Subcutaneous abdominal adipose tissue (tissue), 5 donors: ENCODE measurements at regions not wholly inside any gene's neighbourhood (a gene's known extent, or its start where the extent isn't known, plus 50 kb on each side); places are given as distances from the start of the nearest gene placed in this dataset.
A peak's percentile ranks its signal among the peaks of the same experiment; 100 is the strongest.

Experiments used
- H3K27ac ChIP-seq: one replicate; pipeline ENCODE4 v1.7.0; 2013; ENCODE audit warnings: low read depth, mild to moderate bottlenecking, inconsistent platforms, low read length, moderate library complexity
- H3K27me3 ChIP-seq, 5 donors: one replicate each; pipeline ENCODE4 v1.7.0; 2013; ENCODE audit warnings: low read length in 5 of 5, inconsistent platforms in 1 of 5; ENCODE audit not compliant: control insufficient read depth in 5 of 5, insufficient read depth in 4 of 5
- H3K36me3 ChIP-seq, 5 donors: one replicate each; pipeline ENCODE4 v1.7.0; 2013; ENCODE audit warnings: low read length in 5 of 5; ENCODE audit not compliant: control insufficient read depth in 5 of 5, insufficient read depth in 5 of 5
- H3K4me1 ChIP-seq, 5 donors: one replicate each; pipeline ENCODE4 v1.7.0; 2013; ENCODE audit warnings: low read length in 5 of 5, mild to moderate bottlenecking in 3 of 5, moderate library complexity in 1 of 5; ENCODE audit not compliant: control insufficient read depth in 5 of 5, insufficient read depth in 5 of 5
- H3K4me3 ChIP-seq, 5 donors: one replicate each; pipeline ENCODE4 v1.7.0; 2013; ENCODE audit warnings: low read length in 5 of 5, low read depth in 1 of 5
- H3K9ac ChIP-seq, 5 donors: one replicate each; pipeline ENCODE4 v1.7.0; 2013; ENCODE audit warnings: low read length in 5 of 5, mild to moderate bottlenecking in 4 of 5, moderate library complexity in 3 of 5
- H3K9me3 ChIP-seq, 5 donors: one replicate each; pipeline ENCODE4 v1.7.0; 2013; ENCODE audit warnings: low read length in 5 of 5; ENCODE audit not compliant: control insufficient read depth in 5 of 5
- donor health status: healthy.
- donor health status: healthy.
- donor health status: healthy.
- donor health status: healthy.
- donor health status: healthy.

DNA sequence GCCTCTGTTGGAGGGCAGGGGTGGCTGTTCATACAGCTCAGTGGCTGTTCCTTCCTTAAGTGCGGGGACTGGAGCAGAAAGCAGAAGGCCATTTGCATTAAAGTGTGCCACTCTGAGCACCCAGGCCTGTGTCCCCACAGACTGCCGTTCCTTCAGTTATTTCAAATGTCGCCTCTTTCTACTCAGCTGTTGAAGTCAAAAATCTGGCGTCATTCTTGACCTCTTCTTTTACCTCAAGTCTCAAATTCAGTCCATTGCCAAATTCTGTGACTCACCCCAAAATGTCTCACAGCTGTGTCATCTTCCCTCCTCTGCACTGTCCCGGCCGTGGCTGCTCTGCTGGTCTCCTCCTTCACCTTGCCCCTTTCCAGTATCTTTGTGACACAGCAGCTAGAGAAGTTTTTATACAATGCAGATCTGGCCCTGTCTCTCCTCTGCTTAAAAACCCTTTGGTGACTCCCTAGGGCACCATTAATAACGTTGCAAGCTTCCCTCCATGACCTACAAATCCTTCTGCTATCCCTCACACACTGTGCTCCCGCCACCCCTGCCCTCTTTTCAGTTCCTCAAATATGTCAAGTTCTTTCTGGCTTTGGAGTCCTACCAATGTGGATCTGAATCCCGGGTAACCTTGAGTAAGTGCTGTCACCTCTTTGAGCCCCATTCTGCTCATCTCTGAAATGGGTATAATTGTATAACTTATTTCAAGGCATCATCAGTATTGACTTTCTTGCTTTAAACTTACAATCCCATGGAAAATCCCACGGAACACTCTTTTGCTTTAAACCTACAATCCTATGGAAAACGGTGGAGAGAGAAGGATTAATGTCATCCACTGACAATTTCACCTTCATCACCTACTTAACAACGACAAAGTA lies 98.3 kb upstream of the BOD1 start:
- H3K9ac ChIP-seq: peak overlapping the region in 2 of 5 donors; percentile 44 to 68
- H3K27ac ChIP-seq: peak overlapping the region; percentile 71
- H3K4me3 ChIP-seq: peak overlapping the region; percentile 13 to 75 (median 25)
- no peaks in the 10 kb centered on the region for H3K36me3 ChIP-seq
- no peaks in the 10 kb centered on the region for H3K9me3 ChIP-seq
- H3K27me3 ChIP-seq: no peaks in the 10 kb centered on the region
- H3K4me1 ChIP-seq: peaks cover 2 to 52% (median 36%) of the 10 kb centered on the region in 5 donors

DNA sequence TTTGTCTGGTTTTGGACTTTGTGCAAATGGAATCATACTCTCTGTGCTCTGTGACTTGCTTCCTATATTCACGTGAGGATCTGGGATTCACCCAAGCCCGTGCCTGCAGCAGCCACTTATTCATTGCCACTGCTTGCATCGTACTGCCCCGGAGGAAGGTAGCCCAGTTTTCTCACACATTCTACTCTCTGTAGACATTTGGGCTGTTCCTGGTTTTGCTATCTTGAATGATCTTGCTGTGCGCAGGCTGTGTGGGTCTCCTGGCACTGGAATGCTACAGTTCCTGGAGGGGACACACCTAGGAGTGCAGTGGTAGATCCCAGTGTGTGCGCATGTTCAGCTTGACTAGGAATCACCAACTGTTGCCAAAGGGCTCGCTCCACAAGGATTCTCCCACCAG lies 99.2 kb upstream of the BOD1 start:
- Histone ChIP-seq H3K4me3 (no peak overlapping the region), H3K4me1 (peaks cover 2 to 48% (median 36%) of the 10 kb centered on the region in 5 donors), H3K9ac (no peak overlapping the region), H3K9me3 (no peaks in the 10 kb centered on the region), H3K27me3 (no peaks in the 10 kb centered on the region), H3K27ac (no peak overlapping the region), H3K36me3 (no peaks in the 10 kb centered on the region)

DNA sequence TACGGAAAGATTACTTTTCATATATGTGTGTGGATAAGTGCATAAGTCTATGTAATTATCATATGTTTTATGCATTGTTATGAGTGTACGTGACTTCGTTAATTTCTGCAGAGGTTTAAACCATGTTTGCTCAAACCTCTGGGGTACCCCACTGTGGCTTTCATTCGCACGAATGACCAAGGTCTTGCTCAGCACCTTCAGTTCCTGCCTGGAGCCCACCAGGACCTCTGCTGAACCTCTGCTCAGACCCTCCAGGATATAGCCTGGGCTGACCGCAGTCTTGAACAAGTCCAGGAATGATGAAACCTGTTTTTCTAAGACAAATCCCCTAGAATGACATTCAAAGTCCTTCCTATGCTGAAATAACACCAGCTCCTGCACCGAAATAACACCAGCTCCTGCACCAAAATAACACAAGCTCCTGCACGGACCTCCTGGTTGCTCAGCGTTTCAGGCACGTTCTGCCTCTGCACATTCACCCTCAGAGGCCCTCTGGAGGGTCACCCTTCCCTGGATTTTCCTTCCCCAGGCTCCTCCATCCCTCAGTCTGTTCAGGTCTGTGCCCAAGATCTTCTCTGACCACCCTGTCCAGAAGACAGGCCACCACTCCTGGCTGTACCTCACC lies 99.7 kb upstream of the BOD1 start:
- no peaks in the 10 kb centered on the region for H3K36me3 ChIP-seq
- no peak overlapping the region for H3K27ac ChIP-seq
- peaks cover 2 to 45% (median 36%) of the 10 kb centered on the region in 5 donors for H3K4me1 ChIP-seq
- no peak overlapping the region for H3K4me3 ChIP-seq
- no peaks in the 10 kb centered on the region for H3K9me3 ChIP-seq
- H3K27me3 ChIP-seq: no peaks in the 10 kb centered on the region
- no peak overlapping the region for H3K9ac ChIP-seq

DNA sequence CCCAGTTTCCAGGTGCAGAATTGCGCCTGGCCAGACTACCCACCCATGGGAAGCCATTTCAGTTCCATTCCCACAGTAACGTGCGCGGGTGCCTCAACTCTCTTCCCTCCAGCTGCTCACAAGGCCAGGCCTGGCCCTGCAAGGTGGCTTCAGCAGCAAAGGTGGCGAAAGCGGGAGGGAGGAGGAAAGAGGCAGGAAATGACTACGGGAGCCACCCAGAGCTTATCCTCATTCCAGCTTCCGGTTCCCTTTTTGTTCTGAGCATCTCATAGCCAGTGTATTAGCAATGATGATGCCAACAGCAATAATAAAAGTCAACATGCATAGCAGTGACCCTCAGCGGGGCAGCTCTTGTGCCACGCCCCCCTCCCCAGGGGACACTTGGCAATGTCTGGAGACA lies 101.5 kb upstream of the BOD1 start:
- H3K4me1 ChIP-seq: peaks cover 2 to 29% (median 26%) of the 10 kb centered on the region in 5 donors
- H3K9me3 ChIP-seq: no peaks in the 10 kb centered on the region
- H3K27me3 ChIP-seq: no peaks in the 10 kb centered on the region
- H3K27ac ChIP-seq: no peak overlapping the region
- H3K4me3 ChIP-seq: no peak overlapping the region
- no peak overlapping the region for H3K9ac ChIP-seq
- H3K36me3 ChIP-seq: no peaks in the 10 kb centered on the region

DNA sequence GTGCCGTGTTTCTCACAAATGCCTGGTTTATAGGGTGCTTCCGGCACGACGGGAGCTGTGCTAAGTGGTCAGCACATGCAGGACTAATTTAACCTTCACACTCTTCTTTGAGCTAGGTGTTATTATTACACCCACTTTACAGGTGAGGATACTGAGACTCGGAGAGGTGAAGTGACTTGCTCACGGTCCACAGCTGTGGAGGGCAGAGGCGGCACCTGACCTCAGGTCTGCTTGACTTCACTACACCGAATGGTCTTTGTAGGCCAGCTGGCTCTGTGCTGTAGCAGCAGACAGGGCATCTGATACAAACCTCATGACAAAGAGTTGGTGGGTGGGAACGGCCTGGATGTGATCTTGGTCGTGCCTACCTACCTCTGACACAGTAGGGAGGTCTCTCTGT lies 102.0 kb upstream of the BOD1 start:
- Histone ChIP-seq H3K9me3 (no peaks in the 10 kb centered on the region), H3K27ac (no peak overlapping the region), H3K9ac (no peak overlapping the region), H3K4me3 (no peak overlapping the region), H3K27me3 (no peaks in the 10 kb centered on the region), H3K4me1 (peaks cover 2 to 25% (median 22%) of the 10 kb centered on the region in 5 donors), H3K36me3 (no peaks in the 10 kb centered on the region)

DNA sequence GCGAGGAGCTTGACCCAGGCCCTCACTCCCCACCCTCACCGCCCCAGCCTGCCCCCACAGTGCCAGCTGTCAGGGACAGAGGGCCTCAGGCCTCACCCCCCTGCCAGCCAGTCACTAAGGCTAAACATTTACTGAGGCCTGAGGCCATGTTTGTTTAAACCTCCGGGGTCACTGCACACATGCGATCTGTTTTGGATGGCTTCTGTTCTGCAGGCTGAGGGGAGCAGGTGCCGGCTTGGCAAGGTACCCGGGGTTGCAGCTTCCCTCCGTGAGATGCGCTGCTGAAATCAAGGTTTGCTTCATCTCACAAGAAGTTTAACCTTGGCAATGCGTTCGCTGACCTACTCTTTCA lies 103.3 kb upstream of the BOD1 start:
- no peaks in the 10 kb centered on the region for H3K27me3 ChIP-seq
- H3K36me3 ChIP-seq: no peaks in the 10 kb centered on the region
- H3K4me1 ChIP-seq: peaks cover 2 to 13% (median 10%) of the 10 kb centered on the region in 5 donors
- H3K4me3 ChIP-seq: no peak overlapping the region
- H3K27ac ChIP-seq: no peak overlapping the region
- H3K9me3 ChIP-seq: no peaks in the 10 kb centered on the region
- H3K9ac ChIP-seq: no peak overlapping the region

DNA sequence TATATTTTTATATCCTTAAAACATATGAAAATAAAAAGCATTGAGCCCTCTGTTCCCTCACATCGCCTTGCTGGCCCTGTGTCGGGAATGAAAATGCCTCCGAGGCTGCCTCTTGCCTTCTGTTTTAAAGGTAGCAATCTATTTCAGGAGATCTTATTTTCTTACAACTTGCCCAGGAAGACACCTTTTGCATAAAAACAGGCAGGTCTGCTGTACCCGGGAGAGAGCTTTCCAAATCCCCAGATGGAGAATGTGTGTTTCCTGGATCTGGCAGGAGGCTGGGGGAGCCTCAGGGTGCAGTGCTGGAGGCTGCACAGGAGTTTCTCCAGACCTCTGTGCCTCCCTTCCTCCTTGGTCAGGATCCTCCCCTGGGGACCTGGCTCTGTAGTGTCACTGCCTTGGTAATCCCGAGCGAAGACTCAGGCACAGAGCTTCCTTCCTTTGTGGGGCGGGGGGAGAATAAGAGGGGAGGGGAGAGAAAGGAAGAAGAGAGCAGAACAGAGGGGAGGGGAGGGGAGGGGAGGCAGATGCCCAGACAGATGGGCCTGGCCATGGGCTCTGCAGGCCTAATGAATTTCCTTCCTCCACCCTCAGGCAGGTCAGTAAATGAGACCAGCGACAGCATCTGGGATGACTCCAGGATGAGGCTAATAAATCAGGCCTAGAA lies 104.0 kb upstream of the BOD1 start:
- Histone ChIP-seq H3K4me1 (peaks cover 2 to 12% (median 4%) of the 10 kb centered on the region in 5 donors), H3K27me3 (no peaks in the 10 kb centered on the region), H3K4me3 (no peak overlapping the region), H3K9me3 (no peaks in the 10 kb centered on the region), H3K27ac (no peak overlapping the region), H3K36me3 (no peaks in the 10 kb centered on the region), H3K9ac (no peak overlapping the region)

DNA sequence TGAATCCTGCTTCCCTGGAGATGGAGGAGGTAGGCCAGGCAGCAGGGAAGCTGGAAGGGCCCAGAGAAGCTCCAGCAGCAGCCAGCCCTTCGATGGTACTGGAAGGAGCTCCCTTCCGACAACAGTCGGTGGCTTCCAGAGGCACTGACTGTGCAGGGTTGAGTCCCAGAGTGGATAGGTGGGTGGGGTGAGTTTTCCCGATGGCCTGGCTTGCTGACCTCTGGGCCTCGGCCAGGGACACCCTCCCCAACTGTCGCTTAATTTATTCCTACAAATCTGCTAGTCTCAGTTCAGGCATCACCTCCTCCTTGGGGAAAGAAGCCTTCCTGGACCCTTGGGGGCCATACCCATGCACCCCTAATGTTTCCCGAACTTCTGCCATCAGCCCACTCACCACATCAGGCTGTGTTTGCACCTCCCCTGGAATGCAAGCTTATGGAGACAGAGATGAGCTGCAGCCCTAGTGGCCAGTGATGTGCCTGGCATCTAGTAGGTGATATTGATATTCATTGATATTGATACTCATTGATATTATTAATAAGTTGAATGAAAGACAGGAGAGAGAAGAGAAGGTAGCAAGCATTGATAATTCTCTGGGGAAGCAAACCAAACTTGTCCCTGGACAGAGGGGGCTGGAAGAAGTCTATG lies 104.6 kb upstream of the BOD1 start:
- Histone ChIP-seq H3K9ac (no peak overlapping the region), H3K27ac (no peak overlapping the region)

DNA sequence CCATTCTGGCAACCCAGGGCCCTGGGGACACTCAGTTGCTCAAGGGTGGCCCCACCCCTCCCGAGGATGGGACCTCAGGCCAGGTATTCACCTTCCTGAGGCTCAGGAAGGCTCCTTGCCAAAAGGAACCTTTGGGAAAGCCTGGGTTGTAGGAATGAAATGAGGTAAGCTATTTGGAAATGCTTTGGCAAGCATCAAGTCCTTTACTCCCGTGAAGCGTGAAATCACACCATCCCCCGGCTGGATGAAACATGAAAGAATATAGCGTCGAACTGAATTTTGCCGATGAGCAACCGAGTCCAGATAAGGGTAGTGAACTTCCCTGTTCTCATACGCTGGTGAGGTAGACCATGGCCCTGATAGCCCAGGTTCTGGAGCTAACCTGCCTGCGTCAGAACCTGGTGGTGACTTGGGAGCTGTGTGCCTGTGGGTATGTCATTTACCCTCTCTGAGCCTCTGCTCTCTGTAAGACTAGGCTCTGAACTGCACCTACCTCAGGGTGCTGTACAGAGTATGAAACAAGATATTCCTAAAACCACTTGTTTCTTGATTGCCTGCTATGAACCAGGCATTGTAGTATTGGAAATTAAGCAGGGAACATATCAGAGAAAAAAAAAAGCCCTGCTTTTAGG lies 105.3 kb upstream of the BOD1 start:
- Histone ChIP-seq H3K4me3 (no peak overlapping the region), H3K9me3 (no peaks in the 10 kb centered on the region), H3K36me3 (no peaks in the 10 kb centered on the region), H3K27me3 (no peaks in the 10 kb centered on the region), H3K27ac (no peak overlapping the region), H3K4me1 (peaks cover 0 to 12% (median 2%) of the 10 kb centered on the region in 5 donors), H3K9ac (no peak overlapping the region)

More for the DNA sequence above, 104.6 kb upstream of the BOD1 start:
- H3K9me3 ChIP-seq: no peaks in the 10 kb centered on the region
- H3K36me3 ChIP-seq: no peaks in the 10 kb centered on the region
- no peaks in the 10 kb centered on the region for H3K27me3 ChIP-seq
- H3K4me1 ChIP-seq: peaks cover 0 to 12% (median 2%) of the 10 kb centered on the region in 5 donors
- no peak overlapping the region for H3K4me3 ChIP-seq
